ENCODE measurements at regions not wholly inside any gene's neighbourhood (a gene's known extent, or its start where the extent isn't known, plus 50 kb on each side); places are given as distances from the start of the nearest gene placed in this dataset.

DNA sequence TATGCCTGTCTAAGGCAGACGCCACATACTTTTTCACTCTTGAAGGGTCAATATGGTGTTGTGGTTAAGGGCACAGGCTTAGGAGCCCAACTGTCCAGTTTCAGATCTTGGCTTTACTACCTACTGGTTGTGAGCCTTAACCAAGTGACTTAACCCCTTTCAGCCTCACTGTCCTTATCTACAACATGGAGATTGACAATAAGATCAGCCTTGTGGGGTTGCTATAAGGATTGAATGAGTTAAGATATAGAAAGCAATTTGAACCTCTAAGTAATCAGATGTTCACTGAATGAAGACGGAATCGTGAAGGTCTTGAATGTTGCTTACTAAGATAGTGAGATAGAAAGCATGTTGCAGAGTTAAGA lies 121.3 kb upstream of the JUN start:
- WGBS, 5 donors: 90 to 97% (median 95%) methylated on average over 3 of the region's 3 CpGs
- TF ChIP-seq, protein P1, sequence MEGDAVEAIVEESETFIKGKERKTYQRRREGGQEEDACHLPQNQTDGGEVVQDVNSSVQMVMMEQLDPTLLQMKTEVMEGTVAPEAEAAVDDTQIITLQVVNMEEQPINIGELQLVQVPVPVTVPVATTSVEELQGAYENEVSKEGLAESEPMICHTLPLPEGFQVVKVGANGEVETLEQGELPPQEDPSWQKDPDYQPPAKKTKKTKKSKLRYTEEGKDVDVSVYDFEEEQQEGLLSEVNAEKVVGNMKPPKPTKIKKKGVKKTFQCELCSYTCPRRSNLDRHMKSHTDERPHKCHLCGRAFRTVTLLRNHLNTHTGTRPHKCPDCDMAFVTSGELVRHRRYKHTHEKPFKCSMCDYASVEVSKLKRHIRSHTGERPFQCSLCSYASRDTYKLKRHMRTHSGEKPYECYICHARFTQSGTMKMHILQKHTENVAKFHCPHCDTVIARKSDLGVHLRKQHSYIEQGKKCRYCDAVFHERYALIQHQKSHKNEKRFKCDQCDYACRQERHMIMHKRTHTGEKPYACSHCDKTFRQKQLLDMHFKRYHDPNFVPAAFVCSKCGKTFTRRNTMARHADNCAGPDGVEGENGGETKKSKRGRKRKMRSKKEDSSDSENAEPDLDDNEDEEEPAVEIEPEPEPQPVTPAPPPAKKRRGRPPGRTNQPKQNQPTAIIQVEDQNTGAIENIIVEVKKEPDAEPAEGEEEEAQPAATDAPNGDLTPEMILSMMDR (IDR thresholded peaks at IDR 0.05 in 8 of 11, conservative IDR thresholded peaks at IDR 0.05 in 3 of 11): no peak
- TF ChIP-seq POLR2AphosphoS5 (IDR thresholded peaks at IDR 0.05) (no peak), POLR2A (IDR thresholded peaks at IDR 0.05) (no peak)
- Histone ChIP-seq H3K36me3 (no peaks in the 10 kb centered on the region), H3K27me3 (replicated peaks in 1 of 7) (no peaks in the 10 kb centered on the region), H3K27ac (peak overlapping the region in 2 of 8 donors; percentile 87 to 96), H3K4me1 (peaks cover 5 to 48% (median 23%) of the 10 kb centered on the region in 6 donors), H3K9me3 (no peaks in the 10 kb centered on the region), H3K4me3 (no peak overlapping the region)
- intact Hi-C loops (cut with DNase I; ENCODE audit: low total_unique reads): loop anchor here (10.0 kb wide), 2 partner anchors 240 to 390 kb away; partner anchors contain the start of gene FGGY
- DNase-seq: no peak

DNA sequence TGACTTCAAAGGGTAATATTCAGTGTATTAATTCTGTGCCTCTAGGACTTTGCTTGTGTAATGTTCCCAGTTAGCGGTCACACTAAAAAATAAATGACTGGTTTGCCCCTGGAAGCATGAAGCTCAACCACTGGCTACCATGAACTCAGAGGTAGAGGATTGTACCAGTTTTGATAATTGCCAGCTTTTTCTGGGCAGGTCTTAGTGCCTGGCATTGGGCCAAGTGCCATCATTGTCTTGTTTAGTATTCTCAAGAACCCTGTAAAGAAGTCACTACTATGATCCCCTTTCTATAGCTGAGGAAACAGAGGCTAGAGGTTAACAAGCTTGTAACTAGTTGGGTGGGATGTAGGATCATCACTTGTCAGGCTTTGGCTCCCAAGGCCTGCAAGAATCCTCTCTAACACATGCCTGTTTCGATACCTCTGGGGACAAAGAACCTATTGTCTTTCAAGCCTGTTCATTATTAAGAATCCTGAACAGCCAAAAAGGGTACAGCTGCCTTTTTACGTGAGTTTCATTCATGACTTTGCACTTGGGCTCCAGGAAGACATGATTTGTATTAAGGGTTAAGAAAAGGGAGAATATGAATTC lies 121.9 kb upstream of the JUN start:
- TF ChIP-seq, protein P1 (IDR thresholded peaks at IDR 0.05 in 8 of 11, conservative IDR thresholded peaks at IDR 0.05 in 3 of 11): no peak
- TF ChIP-seq POLR2AphosphoS5 (IDR thresholded peaks at IDR 0.05) (no peak), POLR2A (IDR thresholded peaks at IDR 0.05) (no peak)
- WGBS, 5 donors: 91 to 98% (median 94%) methylated on average over 3 of the region's 3 CpGs
- intact Hi-C loops (cut with DNase I; ENCODE audit: low total_unique reads): loop anchor here (10.0 kb wide), 2 partner anchors 239 to 389 kb away; partner anchors contain the start of gene FGGY
- Histone ChIP-seq H3K4me1 (peaks cover 3 to 42% (median 22%) of the 10 kb centered on the region in 6 donors), H3K27ac (no peak overlapping the region), H3K4me3 (no peak overlapping the region), H3K9me3 (no peaks in the 10 kb centered on the region), H3K36me3 (no peaks in the 10 kb centered on the region), H3K27me3 (replicated peaks in 1 of 7) (no peaks in the 10 kb centered on the region)
- DNase-seq: no peak

DNA sequence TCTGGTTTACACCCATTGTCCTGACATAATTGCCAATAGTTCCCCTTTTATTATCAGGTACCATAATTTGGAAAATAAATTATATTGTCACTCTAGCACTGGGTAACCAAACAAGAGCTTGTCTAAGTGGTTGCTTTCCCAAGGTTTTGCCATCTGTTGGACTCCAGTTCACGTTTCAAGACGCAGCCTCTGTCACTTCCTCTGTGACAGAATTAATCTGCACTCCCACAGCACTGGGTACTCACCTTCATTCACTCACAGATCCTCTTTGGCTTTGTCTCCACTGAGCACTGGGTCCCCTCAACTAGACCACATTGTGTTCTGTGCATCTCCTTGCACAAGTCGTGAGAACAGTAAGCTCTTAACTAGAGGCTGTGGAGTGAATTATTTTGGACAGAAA lies 123.6 kb upstream of the JUN start:
- TF ChIP-seq, protein P1 (IDR thresholded peaks at IDR 0.05 in 8 of 11, conservative IDR thresholded peaks at IDR 0.05 in 3 of 11): no peak
- no peak for TF ChIP-seq POLR2A (IDR thresholded peaks at IDR 0.05)
- no peak for TF ChIP-seq POLR2AphosphoS5 (IDR thresholded peaks at IDR 0.05)
- H3K27ac ChIP-seq: no peak overlapping the region
- 46 to 60% (median 50%) methylated on average over 3 of the region's 3 CpGs for WGBS, 5 donors
- H3K27me3 ChIP-seq (replicated peaks in 1 of 7): no peaks in the 10 kb centered on the region
- intact Hi-C loops (cut with DNase I; ENCODE audit: low total_unique reads): loop anchor here (10.0 kb wide), 2 partner anchors 237 to 387 kb away; partner anchors contain the start of gene FGGY
- DNase-seq: no peak
- peaks cover 3 to 36% (median 22%) of the 10 kb centered on the region in 6 donors for H3K4me1 ChIP-seq
- no peak overlapping the region for H3K4me3 ChIP-seq
- no peaks in the 10 kb centered on the region for H3K9me3 ChIP-seq
- H3K36me3 ChIP-seq: no peaks in the 10 kb centered on the region

Measured in spleen (tissue), 11 donors.